Esophagus muscularis mucosa (tissue), 4 donors: ENCODE measurements at regions not wholly inside any gene's neighbourhood (a gene's known extent, or its start where the extent isn't known, plus 50 kb on each side); places are given as distances from the start of the nearest gene placed in this dataset.

Experiments
- DNase-seq: peaks from one replicate; pipeline ENCODE4 v3.0.0-alpha.2; 2017; ENCODE audit errors: extremely low spot score
- H3K27ac ChIP-seq, 4 donors: fragments of 200-600 bp; sonication (generic); replicated peaks in 1 of 4; 1 replicate in 3 of 4; 2 replicates in 1 of 4; pipeline ENCODE4 v1.5.1; 2016 to 2019; ENCODE audit warnings: mild to moderate bottlenecking in 1 of 4
- H3K27me3 ChIP-seq, 4 donors: fragments of 200-600 bp; sonication (generic); one replicate each; pipeline versions ENCODE4 v1.5.1 to v1.6.0; 2016 to 2019
- H3K36me3 ChIP-seq, 4 donors: fragments of 200-600 bp; sonication (generic); one replicate each; pipeline ENCODE4 v1.5.1; 2016 to 2019
- H3K4me1 ChIP-seq, 4 donors: fragments of 200-600 bp; sonication (generic); one replicate each; pipeline ENCODE4 v1.5.1; 2016 to 2019
- H3K4me3 ChIP-seq, 4 donors: fragments of 200-600 bp; sonication (generic); 1 replicate in 2 of 4; 2 replicates in 2 of 4; pipeline ENCODE4 v1.5.1; 2016 to 2019; ENCODE audit warnings: mild to moderate bottlenecking in 4 of 4, moderate library complexity in 1 of 4
- H3K9me3 ChIP-seq, 4 donors: fragments of 200-600 bp; sonication (generic); 1 replicate in 3 of 4; 2 replicates in 1 of 4; pipeline ENCODE4 v1.5.1; 2016 to 2019
- EP300 ChIP-seq: sonication (generic); formaldehyde crosslinking; IDR thresholded peaks from one replicate; pipeline ENCODE4 v1.6.1; 2017; ENCODE audit warnings: antibody characterized with exemption
- POLR2A ChIP-seq: fragments of 450-650 bp; IDR thresholded peaks from one replicate; pipeline ENCODE4 v1.6.1; 2017; ENCODE audit warnings: antibody characterized with exemption, moderate library complexity, mild to moderate bottlenecking, low read depth
- POLR2AphosphoS5 ChIP-seq, 2 donors: sonication (generic); formaldehyde crosslinking; IDR thresholded peaks; one replicate each; pipeline ENCODE4 v1.6.1; 2017; ENCODE audit warnings: antibody characterized with exemption in 2 of 2
- WGBS: methylation state at CpG from one replicate; pipeline ENCODE4 v1.1.5; 2018; 5-methylcytosine and 5-hydroxymethylcytosine counted together
- intact Hi-C: fragments of 100-400 bp; cut with DNase I; formaldehyde crosslinking; loops from one replicate; pipeline ENCODE4 v1.15.1; 2023
- TF ChIP-seq, protein P1 (sequence below), 3 experiments: fragments of 200-600 bp in 2 of 3; fragments of 450-650 bp in 1 of 3; sonication (generic) in 2 of 3; IDR thresholded peaks; one replicate each; pipeline ENCODE4 v1.5.1; 2017 to 2019; ENCODE audit warnings: antibody characterized with exemption in 3 of 3, mild to moderate bottlenecking in 2 of 3, moderate library complexity in 1 of 3

DNA sequence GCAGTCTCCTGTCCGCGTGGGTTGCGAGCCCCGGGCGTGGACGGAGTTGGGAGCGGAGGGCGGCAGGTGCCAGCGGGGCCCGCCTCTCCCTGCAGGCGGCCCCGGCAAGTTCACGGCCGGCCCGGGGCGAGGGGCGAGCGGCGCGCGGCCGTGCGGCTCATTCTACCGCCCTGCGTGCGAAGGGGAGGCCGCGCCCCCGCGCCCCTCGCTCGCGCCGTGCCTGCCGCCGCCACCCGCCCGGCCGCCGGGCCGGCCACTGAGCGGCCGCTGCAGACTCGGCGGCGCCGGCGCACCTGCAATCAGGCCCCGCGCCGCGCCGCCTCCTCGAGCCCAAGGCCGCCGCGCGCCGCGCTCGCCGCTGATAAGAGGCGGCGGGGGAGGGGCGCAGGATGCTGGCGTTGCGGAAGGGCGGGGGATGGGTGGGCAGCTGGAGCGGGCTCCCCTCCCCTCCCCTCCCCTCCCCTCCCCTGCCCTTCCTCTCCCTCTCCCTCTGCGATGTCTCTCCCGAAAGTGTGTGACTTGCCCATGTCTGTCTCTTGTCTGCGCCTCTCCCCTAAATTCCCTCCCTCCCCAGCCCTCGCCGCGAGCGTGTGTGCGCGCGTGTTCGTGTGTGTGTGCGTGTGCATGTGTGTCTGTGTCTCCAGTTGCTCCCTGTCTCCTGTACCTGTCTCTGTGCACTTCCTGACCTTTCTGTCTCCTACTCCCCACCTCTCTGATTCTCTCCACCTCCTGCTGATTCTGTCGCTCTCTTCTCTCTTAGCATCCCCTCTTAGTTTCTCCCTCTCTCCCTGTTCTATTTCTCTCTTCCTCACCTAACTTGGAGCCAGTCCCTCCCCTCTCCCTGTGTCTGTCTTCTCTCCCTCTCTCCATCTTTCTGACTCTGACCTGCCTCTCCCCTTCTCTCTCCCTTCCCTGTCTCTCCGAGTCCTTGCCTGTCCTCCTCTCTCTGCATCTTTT lies 768.1 kb upstream of the TBX3 start:
- intact Hi-C loops = no loop called here
- Histone ChIP-seq H3K36me3 (no peaks in the 10 kb centered on the region), H3K4me3 (peak overlapping the region; percentile 41 to 53 (median 43)), H3K4me1 (peaks cover 12 to 16% (median 13%) of the 10 kb centered on the region in 4 donors), H3K9me3 (no peaks in the 10 kb centered on the region), H3K27ac (no peak overlapping the region), H3K27me3 (peaks cover 0 to 26% (median 2%) of the 10 kb centered on the region in 4 donors)
- DNase-seq = no peak
- TF ChIP-seq EP300 = no peak
- TF ChIP-seq POLR2A = no peak
- TF ChIP-seq POLR2AphosphoS5 (IDR thresholded peaks at IDR 0.05) = no peak
- TF ChIP-seq, protein P1, sequence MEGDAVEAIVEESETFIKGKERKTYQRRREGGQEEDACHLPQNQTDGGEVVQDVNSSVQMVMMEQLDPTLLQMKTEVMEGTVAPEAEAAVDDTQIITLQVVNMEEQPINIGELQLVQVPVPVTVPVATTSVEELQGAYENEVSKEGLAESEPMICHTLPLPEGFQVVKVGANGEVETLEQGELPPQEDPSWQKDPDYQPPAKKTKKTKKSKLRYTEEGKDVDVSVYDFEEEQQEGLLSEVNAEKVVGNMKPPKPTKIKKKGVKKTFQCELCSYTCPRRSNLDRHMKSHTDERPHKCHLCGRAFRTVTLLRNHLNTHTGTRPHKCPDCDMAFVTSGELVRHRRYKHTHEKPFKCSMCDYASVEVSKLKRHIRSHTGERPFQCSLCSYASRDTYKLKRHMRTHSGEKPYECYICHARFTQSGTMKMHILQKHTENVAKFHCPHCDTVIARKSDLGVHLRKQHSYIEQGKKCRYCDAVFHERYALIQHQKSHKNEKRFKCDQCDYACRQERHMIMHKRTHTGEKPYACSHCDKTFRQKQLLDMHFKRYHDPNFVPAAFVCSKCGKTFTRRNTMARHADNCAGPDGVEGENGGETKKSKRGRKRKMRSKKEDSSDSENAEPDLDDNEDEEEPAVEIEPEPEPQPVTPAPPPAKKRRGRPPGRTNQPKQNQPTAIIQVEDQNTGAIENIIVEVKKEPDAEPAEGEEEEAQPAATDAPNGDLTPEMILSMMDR (IDR thresholded peaks at IDR 0.05) = no peak
- 9% methylated on average over 30 of the region's 83 CpGs for WGBS

DNA sequence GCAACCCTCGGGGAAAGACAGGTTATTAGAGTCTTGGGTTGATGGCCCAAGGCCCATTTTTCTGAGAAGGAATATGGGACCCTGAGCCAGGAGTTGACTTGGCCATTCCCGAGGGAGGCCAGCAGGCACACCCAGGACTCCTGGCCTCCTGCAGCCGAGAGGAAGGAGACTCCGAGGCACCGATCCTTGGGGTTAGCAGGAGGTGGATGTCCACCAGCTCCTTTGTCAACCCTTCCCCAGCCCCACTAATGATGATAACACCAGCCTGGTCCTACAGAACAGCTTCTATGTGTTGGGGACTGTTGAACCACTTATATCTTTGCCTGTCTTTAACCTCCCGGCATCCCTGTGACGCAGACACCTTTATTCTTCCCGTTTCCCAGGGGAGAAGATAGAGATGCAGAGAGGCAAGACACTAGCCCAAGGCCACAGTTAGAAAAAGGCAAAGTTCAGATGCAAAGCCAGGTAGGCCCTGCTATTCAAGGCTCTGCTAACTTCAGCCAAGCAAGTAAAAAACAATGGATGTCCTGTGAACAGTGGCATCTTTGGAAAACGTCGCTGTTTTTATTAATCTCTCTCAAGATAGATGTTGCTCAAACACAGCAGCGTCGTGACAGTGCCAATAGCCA lies 767.3 kb upstream of the TBX3 start:
- TF ChIP-seq EP300 = no peak
- no peak for TF ChIP-seq POLR2A
- no peak for TF ChIP-seq POLR2AphosphoS5 (IDR thresholded peaks at IDR 0.05)
- TF ChIP-seq, protein P1 (IDR thresholded peaks at IDR 0.05) = no peak
- Histone ChIP-seq H3K4me1 (peaks cover 12 to 16% (median 13%) of the 10 kb centered on the region in 4 donors), H3K9me3 (no peaks in the 10 kb centered on the region), H3K36me3 (no peaks in the 10 kb centered on the region), H3K27ac (no peak overlapping the region), H3K27me3 (peaks cover 0 to 26% (median 2%) of the 10 kb centered on the region in 4 donors), H3K4me3 (peak overlapping the region; percentile 41 to 53 (median 43))
- no peak for DNase-seq
- 58% methylated on average over 12 of the region's 12 CpGs for WGBS
- intact Hi-C loops = no loop called here

DNA sequence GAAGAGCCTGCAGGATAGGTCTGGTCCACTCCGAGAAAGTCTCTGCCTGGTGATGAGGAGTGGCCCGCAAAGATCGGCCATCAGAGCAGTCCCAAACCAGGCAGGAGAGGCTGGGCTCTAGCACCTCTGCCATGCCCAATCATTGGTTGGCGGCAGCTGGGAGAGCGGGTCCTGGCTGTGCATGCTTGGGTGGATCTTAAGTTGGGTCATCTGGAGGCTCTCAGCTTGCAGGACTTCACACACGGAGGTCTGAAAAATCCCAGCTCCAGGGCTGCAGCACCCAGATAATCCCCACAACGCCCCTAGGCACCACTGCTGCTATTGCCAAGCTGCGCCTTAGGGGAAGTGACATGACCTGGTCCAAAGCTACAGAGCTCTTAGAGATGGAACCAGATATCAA lies 766.7 kb upstream of the TBX3 start:
- Histone ChIP-seq H3K4me3 (no peak overlapping the region), H3K27ac (no peak overlapping the region), H3K9me3 (no peaks in the 10 kb centered on the region), H3K36me3 (no peaks in the 10 kb centered on the region), H3K27me3 (peaks cover 0 to 26% (median 2%) of the 10 kb centered on the region in 4 donors), H3K4me1 (peaks cover 12 to 16% (median 13%) of the 10 kb centered on the region in 4 donors)
- no peak for TF ChIP-seq POLR2AphosphoS5 (IDR thresholded peaks at IDR 0.05)
- TF ChIP-seq, protein P1 (IDR thresholded peaks at IDR 0.05) = no peak
- TF ChIP-seq POLR2A = no peak
- TF ChIP-seq EP300 = no peak
- WGBS = 97% methylated on average over 7 of the region's 8 CpGs
- intact Hi-C loops = no loop called here
- no peak for DNase-seq

DNA sequence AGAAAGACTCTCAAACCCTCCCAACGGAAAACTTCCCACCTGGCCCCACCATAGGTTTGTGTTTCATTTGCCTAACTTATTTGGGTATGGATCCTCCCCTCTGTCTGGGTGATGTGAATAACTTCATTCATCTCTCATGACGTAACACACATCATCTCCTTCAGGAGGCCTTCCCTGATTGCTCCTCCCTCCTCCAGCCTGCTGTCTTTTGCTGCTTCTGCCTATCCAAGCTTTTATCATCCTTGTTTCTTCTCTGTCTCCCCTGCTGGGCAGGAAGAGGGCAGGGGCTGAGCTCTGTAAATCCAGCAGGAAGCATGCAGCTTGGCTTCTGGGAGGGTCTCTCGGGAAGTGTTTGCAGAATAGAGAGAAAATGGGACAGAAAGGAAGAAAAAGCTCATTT lies 766.0 kb upstream of the TBX3 start:
- no peak for DNase-seq
- TF ChIP-seq EP300 (no peak), POLR2A (no peak), POLR2AphosphoS5 (IDR thresholded peaks at IDR 0.05) (no peak)
- TF ChIP-seq, protein P1 (IDR thresholded peaks at IDR 0.05) = no peak
- Histone ChIP-seq H3K4me3 (no peak overlapping the region), H3K4me1 (peaks cover 12 to 16% (median 13%) of the 10 kb centered on the region in 4 donors), H3K9me3 (no peaks in the 10 kb centered on the region), H3K27me3 (peaks cover 0 to 26% (median 2%) of the 10 kb centered on the region in 4 donors), H3K27ac (no peak overlapping the region), H3K36me3 (no peaks in the 10 kb centered on the region)
- intact Hi-C loops = no loop called here
- 97% methylated on average over 3 of the region's 3 CpGs for WGBS
